NCI-H748 (cell line): ENCODE measurements at regions not wholly inside any gene's neighbourhood (a gene's known extent, or its start where the extent isn't known, plus 50 kb on each side); places are given as distances from the start of the nearest gene placed in this dataset.

Experiments
- DNase-seq: peaks from one replicate; lab custom pipeline; 2025; ENCODE audit not compliant: unreplicated experiment; lab: John Stamatoyannopoulos, UW

GRCh38 chr2:108139521-108139920 is 100.2 kb upstream of the SULT1C3 start:
- DNase-seq: no peak

GRCh38 chr2:108145557-108146326 is 94.0 kb upstream of the SULT1C3 start:
- DNase-seq: no peak

- no peak for DNase-seq
These were observed 91.2 kb upstream of the SULT1C3 start for GRCh38 chr2:108148555-108148954.

GRCh38 chr2:108154366-108155061 is 85.3 kb upstream of the SULT1C3 start:
- DNase-seq: peak; percentile 40

DNA sequence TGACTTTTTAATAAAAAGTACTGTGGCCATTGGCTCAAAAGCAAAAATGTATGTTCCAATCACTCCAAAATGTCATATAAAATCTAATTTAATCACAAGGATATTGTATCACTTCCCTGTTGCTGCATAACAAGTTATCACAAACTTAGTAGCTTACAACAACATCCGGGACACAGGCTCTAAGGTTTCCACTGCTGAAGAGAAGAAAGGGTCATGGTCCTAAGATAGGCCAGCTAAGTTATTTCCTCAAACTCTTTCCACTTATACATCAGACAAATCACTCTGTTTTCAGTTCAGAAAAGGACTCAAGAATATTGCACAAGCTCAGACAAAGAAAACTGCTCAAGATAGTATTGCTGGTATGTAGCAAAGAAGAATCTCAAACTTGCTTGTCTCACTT is 78.5 kb upstream of the SULT1C3 start:
- DNase-seq: no peak

DNA sequence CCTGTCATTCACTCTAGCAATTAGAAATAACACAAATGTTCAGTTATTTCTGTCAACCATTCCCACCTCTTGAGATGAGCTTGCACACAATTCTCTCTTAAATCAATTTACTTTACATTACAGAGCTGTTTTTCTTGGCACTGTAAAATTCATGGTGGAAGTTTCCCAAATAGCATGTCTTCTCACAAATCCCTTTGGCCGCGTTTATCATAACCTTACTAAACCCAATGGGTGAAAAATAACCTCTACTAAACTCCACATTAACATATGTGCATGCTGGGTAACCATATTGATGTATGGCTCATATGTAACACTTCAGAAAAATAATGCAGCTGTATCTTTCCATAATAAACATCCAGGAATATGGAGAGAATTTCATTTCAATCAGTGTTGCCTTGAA is 75.5 kb upstream of the SULT1C3 start:
- no peak for DNase-seq

- no peak for DNase-seq
These were observed 74.0 kb upstream of the SULT1C3 start for GRCh38 chr2:108165729-108166128.

- no peak for DNase-seq
These were observed 72.1 kb upstream of the SULT1C3 start for GRCh38 chr2:108167699-108168098.

- DNase-seq: peak; percentile 39
These were observed 69.7 kb upstream of the SULT1C3 start for GRCh38 chr2:108169982-108170625.

- no peak for DNase-seq
These were observed 68.1 kb upstream of the SULT1C3 start for GRCh38 chr2:108171657-108172056.

DNA sequence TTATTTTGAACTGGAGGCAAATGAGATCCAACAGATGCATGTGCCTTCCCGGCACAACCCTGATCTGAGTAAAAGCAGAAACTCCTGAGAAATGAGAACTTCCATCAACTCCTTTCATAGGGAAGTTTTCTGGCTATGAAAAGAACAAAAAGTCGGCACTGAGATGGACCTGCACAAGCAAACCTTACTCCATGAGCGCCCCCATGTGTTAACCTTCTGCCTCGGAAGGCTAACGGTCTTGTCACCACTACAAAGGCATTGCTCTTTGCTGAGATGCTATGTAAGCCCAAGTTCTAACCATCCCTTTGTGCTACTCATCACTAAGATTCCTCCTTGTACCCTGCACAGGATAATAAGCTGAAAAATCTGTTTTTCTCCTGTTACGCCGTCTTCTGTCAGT is 57.3 kb upstream of the SULT1C3 start:
- DNase-seq: peak; percentile 54

DNA sequence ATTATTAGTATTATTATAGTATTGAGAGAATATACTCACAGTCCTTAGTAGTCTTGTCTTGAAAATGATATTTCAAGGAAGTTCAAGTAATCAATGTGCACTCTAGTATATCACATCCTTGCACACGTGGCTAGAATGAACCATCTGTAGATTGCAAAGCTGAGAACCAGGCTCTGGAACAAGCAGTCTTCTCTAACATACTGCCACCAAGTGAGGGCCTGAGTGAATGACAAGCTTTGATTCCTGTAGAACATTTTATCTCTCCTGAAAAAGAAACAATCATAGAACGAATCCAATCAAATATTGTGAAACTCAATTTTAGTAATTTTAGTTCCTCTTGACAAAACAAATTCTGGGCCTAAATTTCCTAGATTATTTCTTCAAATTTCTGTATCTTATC is 55.3 kb upstream of the SULT1C3 start:
- peak; percentile 26 for DNase-seq

- peak; percentile 3 for DNase-seq
These were observed 50.5 kb upstream of the SULT1C3 start for GRCh38 chr2:108189316-108189715.
